PC-3 (cell line): ENCODE measurements at regions not wholly inside any gene's neighbourhood (a gene's known extent, or its start where the extent isn't known, plus 50 kb on each side); places are given as distances from the start of the nearest gene placed in this dataset.

Experiments used
- EZH2 ChIP-seq: fragments of 300-600 bp; sonication (generic); IDR thresholded peaks from one replicate; pipeline ENCODE4 v1.6.1; 2017; ENCODE audit warnings: antibody characterized with exemption, mild to moderate bottlenecking, low read length; ENCODE audit not compliant: unreplicated experiment
- TF ChIP-seq, protein P1 (sequence below): fragments of 300-600 bp; sonication (generic); conservative IDR thresholded peaks from 2 replicates; pipeline ENCODE4 v1.5.1; 2017; ENCODE audit warnings: antibody characterized with exemption, low read depth, mild to moderate bottlenecking, low read length

DNA sequence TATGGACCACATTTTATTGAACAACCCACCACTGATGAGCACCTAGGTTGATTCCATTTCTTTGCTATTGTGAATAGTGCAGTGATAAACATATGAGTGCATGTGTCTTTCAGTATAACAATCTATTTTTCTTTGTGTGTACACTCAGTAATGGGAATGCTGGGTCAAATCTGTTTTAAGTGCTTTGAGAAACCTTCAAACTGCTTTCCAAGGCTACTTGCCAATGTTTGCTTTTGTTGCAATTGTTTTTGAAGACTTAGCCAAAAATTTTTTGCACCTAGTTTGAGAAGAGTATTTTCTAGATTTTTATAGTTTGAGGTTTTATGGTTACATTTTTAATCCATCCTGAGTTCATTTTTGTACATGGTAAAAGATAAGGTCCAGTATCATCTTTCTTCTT, 587.4 kb upstream of the SETBP1 start:
- TF ChIP-seq EZH2: no peak
- TF ChIP-seq, protein P1, sequence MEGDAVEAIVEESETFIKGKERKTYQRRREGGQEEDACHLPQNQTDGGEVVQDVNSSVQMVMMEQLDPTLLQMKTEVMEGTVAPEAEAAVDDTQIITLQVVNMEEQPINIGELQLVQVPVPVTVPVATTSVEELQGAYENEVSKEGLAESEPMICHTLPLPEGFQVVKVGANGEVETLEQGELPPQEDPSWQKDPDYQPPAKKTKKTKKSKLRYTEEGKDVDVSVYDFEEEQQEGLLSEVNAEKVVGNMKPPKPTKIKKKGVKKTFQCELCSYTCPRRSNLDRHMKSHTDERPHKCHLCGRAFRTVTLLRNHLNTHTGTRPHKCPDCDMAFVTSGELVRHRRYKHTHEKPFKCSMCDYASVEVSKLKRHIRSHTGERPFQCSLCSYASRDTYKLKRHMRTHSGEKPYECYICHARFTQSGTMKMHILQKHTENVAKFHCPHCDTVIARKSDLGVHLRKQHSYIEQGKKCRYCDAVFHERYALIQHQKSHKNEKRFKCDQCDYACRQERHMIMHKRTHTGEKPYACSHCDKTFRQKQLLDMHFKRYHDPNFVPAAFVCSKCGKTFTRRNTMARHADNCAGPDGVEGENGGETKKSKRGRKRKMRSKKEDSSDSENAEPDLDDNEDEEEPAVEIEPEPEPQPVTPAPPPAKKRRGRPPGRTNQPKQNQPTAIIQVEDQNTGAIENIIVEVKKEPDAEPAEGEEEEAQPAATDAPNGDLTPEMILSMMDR: no peak
